GM19238 (cell line): ENCODE measurements at regions not wholly inside any gene's neighbourhood (a gene's known extent, or its start where the extent isn't known, plus 50 kb on each side); places are given as distances from the start of the nearest gene placed in this dataset.
"Not testable (repeated sequence)": the region's sequence is repeated elsewhere in the genome, so short reads cannot be mapped to it uniquely, and the experiment has no call there.

Experiments
- DNase-seq: peaks from one replicate; pipeline ENCODE4 v3.0.0; 2011; ENCODE audit warnings: low spot score; ENCODE audit not compliant: insufficient read length

DNA sequence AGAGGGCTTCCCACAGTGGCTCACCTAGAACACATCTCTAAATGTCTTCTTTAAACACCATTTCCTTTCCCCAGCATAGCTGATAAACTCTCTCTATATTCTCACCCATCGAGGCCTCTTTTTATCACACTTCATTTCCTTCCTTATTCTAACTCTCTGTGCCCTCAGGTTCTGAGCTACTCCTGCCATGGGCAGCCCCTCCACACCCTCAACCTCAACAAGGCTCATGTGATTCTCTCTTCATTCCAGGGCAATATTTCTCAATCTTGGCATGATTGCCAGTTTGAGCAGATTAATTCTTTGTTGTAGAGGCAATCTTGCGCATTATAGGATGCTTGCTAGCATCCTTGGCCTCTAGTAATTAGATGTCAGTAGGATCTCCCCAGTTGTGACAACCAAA is 999.1 kb downstream of the TSN start:
- DNase-seq: no peak

DNA sequence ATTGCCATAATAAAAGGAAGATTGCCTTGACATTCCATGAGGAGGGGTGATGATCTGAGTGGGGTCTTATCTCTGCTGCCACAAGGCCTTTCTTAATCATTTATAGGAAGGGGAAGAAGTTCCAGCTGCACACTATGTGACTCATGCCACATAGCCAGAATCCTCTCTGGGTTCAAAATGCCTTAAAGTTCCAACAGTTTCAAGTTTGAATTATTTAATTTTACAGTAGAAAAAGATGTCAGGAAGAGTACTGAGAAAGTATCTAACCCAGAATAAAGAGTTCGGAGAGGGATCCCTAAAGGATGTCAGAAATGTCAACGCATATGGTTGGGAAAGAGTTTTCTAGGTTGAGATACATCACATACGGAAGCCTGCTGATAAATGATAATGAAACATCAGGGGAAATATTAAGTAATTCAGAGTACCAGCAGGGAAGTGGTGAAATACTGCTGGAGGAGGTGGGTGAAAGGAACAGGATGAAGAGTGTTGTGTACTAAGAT is 999.9 kb downstream of the TSN start:
- no peak for DNase-seq

DNA sequence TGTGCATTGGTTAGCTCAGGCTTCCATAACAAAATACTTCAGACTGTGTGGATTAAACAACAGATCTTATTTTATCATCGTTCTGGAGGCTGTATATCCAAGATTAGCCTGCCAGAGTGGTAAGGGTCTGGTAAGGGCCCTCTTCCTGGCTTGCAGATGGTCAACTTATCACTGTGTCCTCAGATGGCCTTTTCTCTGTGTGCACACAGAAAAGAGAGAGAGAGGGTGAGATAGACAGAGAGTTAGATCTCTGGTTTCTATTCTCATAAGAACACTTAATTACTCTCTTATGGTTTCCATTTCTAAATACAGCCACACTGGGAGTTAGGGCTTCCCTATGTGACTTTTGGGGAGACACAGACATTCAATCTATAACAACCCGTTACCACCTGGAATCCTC is 1003.5 kb downstream of the TSN start:
- no peak for DNase-seq

DNA sequence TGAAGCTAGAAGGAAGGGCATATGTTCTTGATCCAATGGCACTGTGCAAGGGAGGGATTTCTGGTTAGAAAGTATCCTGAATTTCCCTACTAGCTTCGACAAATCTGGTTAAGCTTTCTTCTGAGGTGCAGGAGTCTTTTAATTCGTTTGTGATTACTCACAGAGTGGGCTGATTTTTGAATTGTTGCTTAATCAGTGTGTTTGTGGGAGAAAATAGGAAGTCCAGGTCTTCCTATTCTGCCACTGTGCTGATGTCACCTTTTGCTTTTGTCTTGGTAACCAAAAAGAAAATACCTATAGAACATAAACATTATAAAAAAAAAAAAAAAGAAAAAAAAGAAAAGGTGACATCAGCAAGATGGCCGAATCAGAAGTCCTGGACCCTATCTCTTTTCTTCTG is 1008.6 kb downstream of the TSN start:
- DNase-seq: no peak

DNA sequence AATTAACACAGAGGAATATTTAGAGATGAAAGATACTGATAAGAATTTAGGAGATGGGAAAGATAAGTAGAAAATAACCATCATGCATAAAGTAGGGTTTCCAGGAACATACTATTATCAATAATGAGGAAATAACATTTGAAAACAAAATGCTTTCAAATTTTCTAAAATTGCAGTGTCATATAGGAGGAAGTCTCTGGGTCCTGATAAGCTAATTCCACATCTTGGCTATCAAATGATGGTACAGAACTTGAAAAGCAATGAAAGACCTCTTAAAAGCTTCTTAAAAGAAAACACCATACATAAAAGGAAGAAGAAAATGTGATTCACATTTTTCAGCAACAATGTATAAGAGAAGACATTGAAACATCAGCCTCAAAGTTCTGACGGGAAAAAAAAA is 1024.8 kb downstream of the TSN start:
- no peak for DNase-seq

DNA sequence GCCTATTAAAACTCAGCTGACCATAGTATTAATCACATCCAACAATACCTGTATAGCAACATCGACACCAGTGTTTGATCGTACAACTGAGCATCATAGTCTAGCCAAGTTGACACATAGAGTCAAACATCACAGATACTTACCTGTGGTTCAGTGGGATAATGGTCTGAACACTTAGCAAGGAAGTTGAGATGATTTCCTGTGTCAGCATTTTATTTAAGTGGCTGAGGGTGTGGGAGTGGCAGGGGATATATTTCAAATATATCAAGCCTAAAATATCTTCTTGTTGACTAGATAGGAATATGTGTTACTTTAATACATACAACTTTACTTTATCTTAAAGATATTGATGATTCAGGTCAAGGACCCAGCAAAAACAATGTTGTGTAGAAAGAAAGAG is 1038.6 kb downstream of the TSN start:
- no peak for DNase-seq

DNA sequence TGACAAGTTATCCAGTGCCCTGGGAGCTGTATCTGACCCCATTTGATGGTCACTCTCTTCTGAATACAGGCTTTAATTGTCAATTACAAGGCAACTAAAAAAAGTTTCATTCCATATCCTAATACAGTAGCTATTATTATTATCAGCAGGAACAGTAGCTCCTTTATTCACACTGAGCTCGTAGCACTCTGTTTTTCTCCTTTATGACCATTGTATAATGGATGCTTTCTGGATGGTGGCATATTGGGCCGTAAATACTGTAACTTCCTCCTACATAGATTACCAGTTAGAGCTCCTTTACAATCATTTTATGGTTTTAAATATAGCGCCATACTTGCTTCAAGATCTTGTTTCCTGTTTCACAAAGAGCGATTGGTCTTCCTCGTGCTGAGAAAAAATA is 1040.3 kb downstream of the TSN start:
- DNase-seq: no peak

DNA sequence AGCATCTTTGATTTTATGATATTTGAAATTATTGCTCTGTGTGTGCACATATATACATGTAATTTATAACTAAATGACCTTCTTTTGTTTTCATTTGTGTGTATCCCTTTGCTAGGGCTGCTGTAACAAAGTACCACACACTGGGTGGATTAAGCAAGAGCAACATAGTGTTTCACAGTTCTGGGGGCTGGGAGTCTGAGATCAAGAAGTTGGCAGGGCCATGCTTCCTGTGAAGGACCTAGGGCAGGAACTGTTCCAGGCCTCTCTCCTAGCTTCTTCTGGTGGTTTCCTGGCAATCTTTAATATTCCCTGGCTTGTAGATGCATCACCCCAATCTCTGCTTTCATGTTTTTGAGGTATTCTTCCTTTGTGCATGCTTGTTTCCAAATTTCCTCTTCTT is 1043.9 kb downstream of the TSN start:
- DNase-seq: no peak

DNA sequence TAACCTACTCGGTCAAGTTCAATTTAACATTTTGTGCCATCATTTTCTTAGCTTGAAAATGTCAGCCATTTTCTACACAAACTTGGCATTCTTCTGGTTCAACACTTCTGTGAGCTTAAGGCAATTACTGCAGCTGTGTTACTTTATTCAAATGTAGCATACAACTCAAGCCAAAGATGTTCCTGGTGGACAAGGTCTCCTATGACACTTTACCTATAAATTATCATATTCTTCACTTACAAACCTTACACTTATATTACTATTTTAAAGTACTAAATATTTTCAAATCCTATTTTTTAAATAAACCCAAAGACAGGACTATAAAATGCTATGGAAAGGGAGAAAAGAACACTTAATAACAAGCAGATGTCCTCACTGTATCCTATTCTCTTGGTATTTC is 1045.3 kb downstream of the TSN start:
- no peak for DNase-seq

DNA sequence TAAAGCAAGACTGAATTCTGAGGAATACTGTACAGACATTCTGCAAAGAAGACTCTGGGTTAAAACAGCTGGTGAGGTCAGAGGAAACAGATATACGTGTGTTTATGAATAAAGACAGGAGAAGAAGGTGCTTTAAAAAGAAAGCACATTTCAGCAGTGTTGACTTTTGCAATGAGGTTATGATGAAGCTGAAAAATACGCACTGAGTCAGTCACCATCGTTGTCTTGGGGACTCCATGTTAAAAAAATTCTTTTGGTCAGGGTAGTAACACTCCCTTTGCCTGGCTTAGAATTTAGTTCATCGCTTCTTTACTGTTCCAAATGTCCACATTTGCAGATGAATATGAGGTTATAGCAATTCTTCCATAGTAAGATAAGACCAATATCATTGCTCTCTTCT is 1049.0 kb downstream of the TSN start:
- DNase-seq: no peak

DNA sequence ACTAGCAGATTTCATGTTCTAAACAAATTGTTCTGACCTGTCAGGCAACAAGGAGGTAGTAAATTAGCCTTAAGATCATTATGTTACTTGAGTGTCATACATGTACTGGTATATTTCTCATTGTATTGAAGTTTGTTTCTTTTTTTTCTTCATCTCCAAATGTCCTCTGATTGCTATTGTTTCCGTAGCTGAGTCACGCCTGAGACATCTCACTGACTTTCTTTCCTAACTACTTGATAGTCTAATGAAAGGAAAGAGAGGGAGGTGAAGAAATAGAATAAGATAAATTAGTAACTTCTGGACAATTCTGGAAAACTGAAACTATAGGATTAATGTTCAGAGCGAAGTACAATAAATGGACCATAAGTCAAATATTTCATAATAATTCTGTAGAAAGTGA is 1049.9 kb downstream of the TSN start:
- no peak for DNase-seq

DNA sequence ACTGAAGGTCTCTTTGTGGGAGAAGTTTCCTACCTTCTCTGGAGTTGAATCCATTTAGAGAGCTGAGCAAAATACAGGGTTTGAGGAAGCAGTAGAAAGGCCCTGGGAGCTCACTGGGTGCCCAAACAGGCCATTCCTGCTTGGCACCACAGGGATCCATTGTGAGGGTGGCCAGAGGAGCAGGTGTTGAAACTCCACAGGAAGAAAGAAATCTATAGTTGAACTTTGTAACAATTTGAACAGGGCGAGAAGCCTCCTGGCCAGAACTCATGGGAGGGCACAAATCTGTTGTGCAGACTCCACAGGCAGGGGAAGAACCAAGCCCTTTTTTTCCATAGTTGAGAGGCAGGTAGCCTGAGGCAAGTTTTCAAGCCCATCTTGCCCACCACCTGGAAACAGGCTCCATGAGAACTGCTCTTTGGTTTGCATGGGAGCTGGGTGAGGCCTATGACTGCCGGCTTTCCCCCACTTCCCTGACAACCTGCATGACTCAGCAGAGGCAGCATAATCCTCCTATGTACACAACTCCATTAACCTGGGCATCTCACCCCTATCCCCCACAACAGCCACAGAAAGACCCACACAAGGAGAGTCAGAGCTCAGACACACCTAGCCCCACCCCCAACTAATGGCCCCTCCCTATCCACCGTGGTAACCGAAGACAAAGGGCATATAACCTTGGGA is 1053.0 kb downstream of the TSN start:
- DNase-seq: no peak

DNA sequence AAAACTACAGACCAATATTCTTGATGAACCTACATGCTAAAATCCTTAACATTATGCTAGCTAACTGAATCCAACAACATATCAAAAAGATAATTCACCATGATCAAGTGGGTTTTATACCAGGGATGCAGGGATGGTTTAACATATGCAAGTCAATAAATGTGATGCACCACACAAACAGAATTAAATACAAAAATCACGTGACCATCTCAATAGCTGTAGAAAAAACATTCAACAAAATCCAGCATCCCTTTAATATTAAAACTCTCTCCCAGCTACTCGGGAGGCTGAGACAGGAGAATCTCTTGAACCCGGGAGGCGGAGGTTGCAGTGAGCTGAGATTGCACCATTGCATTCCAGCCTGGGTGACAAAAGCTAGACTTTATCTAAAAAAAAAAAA is 1056.8 kb downstream of the TSN start:
- not testable (repeated sequence) for DNase-seq

DNA sequence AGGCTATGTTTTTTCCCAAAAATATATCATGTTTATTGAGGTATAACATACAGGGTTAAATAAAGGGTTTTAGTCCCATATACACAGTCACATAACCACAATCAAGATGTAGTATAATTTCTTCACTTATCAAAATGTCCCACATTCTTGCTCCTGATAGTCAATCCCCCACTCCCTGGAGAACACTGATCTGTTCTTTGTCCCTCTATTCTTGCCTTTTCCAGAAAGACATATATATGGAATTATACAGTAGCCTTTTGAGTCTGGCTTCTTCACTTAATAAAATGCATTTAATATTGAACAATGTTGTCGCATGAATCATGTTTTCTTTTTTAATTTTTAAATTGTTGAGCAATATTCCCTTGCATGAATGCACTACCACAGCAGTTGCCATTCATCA is 1059.7 kb downstream of the TSN start:
- DNase-seq: no peak

DNA sequence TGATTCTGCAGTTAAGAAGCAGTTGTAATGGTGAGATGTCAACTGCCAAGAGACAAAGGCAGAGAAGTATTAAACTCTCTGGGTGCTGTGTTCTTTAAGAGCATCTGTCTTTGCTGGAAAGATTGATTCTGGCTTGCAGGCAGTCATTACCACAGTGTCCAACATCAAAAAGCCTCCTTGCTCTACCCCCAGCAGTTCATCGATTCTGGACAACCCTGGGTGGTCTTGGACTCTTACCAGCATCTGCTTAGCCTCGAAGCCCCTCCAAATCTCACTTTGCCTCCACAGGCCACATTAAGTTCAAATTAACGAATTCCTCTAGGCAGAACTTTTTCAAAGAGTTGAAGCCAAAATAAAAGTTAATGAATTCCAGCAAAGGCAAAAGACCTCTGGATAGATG is 1061.4 kb downstream of the TSN start:
- DNase-seq: no peak

DNA sequence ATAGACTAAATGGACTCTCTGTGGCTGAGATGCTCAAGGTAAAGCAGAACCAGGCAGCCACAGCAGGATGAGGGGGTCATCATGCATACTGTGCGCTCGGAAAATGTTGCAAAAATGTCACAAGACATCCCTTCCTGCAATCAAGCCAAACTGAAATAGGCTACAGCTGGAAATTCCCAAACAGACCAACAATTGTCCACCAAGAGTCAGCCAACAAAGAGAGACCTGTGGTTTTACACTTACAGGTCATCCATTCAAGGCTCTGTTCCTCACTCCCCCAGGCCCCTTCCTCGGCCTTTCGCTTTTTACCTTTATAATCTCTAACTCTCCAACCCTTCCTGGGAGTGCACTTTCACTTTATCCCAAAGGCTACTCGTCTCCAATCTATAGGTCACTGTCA is 1066.9 kb downstream of the TSN start:
- no peak for DNase-seq

DNA sequence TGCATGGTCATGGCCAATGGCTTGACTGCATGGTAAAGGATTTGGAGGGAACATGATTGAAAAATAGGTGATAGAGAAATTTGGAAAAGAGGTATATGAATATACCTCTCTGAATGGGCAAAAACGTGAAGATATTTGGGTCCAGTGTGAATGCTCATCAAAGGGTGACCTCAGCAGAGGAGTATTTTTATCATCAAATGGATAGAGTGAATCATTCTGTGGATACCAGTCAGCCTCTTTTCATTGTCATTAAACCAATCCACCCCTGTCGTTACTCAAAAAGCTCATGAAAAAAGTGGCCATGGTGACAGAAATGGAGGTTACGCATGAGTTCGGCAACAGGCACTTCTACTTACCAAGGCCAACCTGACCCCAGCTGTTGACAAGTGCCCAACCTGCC is 1074.7 kb downstream of the TSN start:
- no peak for DNase-seq

DNA sequence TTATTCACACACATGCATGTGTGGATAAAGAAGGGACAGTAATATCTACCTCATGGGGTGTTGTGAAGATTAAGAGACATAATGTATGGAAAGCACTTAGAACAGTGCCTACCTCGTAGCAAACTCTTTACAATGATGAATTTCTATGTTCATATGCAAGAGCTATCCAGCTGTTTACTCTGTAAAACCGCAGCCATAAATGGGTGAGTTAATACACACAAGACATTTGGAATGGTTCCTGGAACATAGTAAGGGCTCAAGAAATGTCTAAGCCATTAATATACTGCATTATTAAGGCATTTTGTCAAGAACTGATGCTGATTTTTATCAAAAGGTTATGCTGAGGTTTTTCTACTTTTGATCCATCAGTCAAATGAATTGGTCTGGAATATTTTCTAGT is 1076.2 kb downstream of the TSN start:
- no peak for DNase-seq

DNA sequence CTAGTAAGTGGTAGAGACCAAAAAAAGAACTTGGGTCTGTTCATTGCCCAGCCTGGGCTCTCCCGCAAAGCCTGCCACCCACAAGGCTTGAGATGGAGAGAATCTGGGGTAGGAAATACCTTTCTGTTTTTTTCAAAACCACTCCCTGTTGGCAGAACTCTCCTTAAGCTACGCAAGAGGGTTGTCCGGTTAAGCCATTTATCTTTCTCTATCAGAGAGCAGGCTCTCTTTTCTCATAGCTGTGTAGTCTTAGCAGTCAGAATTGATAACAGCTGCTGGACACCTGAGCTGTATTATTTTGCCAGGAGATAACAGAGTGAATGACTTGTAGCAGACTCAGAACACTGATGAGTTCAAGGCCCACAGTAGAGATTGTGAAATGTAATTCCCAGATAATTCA is 1088.1 kb downstream of the TSN start:
- no peak for DNase-seq

DNA sequence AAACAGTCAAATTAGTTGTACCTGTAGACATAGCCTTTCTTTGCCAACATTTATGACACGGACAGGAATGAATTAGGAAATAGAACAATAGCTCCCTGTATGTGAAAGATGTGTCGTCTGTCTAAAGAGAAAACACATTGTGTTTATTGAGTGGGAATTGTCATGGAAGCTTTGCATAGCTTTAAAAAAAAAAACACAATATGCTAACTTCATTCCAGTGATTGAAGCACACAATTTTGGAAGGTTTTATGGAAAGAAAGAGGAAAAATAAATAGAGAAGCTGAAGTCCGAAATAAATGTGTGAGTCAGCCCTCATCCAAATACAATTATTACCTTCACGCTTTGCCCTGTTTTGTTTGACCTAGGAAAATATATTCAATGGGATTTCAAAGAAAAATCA is 1095.7 kb downstream of the TSN start:
- no peak for DNase-seq

DNA sequence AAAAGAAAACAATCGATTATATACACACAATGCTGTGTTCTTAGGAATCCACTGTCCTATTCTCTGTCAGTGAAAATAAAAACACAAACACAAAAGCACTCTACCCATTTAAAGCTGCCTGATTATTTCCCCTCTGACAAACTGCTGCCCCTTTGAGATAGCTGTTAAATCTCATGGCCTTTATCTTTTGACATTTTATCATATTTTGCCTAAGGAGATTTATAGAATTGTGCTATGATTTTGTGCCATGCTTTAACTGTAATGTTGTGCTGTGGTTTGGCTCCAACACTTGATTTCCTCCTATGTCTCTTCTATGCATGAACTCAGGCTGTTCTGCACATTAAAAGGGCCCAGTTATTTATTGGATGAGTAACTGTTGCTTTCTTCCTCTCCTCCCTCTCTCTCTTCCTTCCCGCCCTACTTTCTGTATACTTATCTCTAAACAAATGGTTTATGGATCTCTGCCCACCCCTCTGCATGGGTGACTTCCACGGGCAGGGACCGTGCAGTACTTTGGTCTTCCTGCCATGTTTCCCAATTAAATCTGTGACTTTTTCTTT is 1096.6 kb downstream of the TSN start:
- no peak for DNase-seq

DNA sequence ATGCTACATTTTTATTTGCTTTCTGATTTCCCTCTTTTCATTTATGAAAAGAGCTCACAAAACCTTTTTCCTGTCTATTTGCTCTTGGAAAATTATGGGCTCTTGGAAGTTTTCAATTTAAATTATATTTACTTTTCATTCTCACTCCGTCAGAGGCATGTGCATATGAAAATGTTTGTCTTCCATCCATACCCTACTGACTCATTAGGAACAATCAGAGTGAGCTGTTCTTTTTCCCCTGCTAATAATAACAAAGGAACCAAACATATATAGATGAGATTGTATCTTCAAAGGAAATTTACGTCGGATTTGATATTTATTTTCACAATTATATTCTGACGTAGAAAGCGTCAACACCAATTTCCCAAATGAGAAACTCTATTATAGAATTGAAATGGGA is 1101.2 kb downstream of the TSN start:
- DNase-seq: no peak

DNA sequence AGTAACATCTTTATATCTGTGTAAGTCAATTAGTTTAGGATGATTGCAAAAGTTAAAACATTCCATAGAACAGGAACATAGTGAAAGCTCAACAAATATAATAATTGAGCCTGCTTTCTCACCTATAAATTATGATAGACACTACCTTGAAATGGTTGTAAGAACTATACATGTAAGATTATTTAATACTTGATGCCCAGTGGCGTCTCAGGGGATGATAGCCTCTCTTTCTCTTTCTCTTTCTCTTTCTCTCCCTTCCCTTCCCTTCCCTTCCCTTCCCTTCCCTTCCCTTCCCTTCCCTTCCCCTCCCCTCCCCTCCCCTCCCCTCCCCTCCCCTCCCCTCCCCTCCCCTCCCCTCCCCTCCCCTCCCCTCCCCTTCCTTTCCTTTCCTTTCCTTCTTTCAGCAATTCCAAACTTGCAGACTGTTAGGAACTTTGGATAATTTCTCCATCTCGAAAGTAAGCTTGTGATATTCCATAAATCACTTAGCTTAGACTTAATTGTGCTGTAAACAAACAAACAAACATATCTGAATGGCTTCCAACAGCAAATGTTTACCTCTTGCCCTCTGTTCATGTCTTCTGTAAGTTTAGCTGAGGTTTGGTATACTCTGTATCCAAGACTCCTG is 1102.7 kb downstream of the TSN start:
- DNase-seq: no peak
